ENCODE measurements at regions not wholly inside any gene's neighbourhood (a gene's known extent, or its start where the extent isn't known, plus 50 kb on each side); places are given as distances from the start of the nearest gene placed in this dataset.

DNA sequence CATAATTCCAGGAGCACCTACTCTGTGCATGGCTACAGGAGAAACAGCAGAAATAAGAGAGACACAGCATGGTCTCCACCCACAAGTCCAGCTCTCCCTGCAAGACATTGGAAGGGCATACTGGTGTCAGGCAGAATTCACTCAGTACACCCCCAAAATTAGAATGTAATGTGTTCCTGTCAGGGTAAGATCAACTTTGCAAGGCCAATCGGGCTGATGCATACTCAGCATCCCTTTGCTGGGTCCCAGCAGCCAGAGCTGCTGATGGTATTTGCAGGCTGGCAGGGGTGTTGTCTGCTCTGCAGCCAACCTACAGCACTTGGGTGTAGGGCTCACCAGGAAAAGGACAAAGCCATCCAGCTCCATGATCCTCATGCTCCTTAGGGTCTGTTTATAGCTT is 295.4 kb upstream of the STS start:
- H4K12ac ChIP-seq (ENCODE audit: low read depth, low read length): no peak overlapping the region
- H2BK5ac ChIP-seq (ENCODE audit: low read depth, low read length, poor library complexity): no peak overlapping the region
- WGBS (ENCODE audit: extremely low coverage, insufficient coverage, insufficient read length): no CpG with 5 or more reads among the region's 1 CpG
- H3K23ac ChIP-seq (ENCODE audit: low read length): no peak overlapping the region
- no peak overlapping the region for H3K14ac ChIP-seq (ENCODE audit: low read length)
- no peak overlapping the region for H4K8ac ChIP-seq (ENCODE audit: low read depth, low read length)
- H3K79me2 ChIP-seq (ENCODE audit: control insufficient read depth, insufficient read depth, low read length, poor library complexity): no peaks in the 10 kb centered on the region
- H3K27me3 ChIP-seq (ENCODE audit: insufficient read depth, low read length): no peaks in the 10 kb centered on the region
- peak overlapping the region; percentile 50 for H4K91ac ChIP-seq (ENCODE audit: low read depth, low read length)
- no peak overlapping the region for H3K27ac ChIP-seq (ENCODE audit: low read depth, low read length)
- no peak overlapping the region for H3K4me2 ChIP-seq (ENCODE audit: low read length)
- H2AK5ac ChIP-seq (ENCODE audit: low read length): peak overlapping the region; percentile 4
- no peak for DNase-seq
- H2AFZ ChIP-seq (ENCODE audit: insufficient read depth, low read length, poor library complexity): no peak overlapping the region
- no peak overlapping the region for H3K4ac ChIP-seq (ENCODE audit: low read depth, low read length)
- H3K4me3 ChIP-seq (ENCODE audit: low read depth, low read length): no peak overlapping the region
- no peaks in the 10 kb centered on the region for H3K36me3 ChIP-seq (ENCODE audit: control insufficient read depth in 1 of 2, insufficient read depth in 2 of 2, low read length in 2 of 2)
- H3K79me1 ChIP-seq (ENCODE audit: low read length): peaks cover 2% of the 10 kb centered on the region
- no peaks in the 10 kb centered on the region for H3K4me1 ChIP-seq (ENCODE audit: control insufficient read depth in 1 of 2, insufficient read depth in 2 of 2, low read length in 2 of 2)
- no peak overlapping the region for H3K9ac ChIP-seq (ENCODE audit: low read length)
- H2BK12ac ChIP-seq (ENCODE audit: low read length): peak overlapping the region; percentile 84
- no peaks in the 10 kb centered on the region for H3K9me3 ChIP-seq (ENCODE audit: insufficient read depth, low read depth, low read length)
- H3K18ac ChIP-seq (ENCODE audit: low read length): no peak overlapping the region
- H2BK120ac ChIP-seq (ENCODE audit: insufficient read depth, low read length, poor library complexity): peak overlapping the region; percentile 25

DNA sequence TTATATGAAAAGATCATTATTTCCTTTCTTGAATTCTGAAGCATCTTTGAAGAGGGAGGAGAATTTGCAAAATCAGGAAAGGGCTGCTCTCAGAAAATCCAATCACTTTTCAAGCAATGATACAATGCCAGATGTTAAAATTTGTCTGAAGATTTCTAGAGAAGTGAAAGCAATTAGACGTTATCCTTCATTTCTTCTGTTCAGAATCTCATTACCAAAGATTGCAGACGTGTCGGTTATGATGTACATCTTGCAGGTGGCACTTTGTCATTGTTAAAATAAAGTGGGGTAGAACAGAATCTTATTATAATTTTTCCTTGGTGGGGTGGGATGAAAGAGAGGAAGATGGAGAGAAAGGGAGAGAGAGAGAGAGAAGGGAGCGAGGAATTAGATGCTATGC is 296.4 kb upstream of the STS start:
- WGBS (ENCODE audit: extremely low coverage, insufficient coverage, insufficient read length): no CpG with 5 or more reads among the region's 4 CpGs

DNA sequence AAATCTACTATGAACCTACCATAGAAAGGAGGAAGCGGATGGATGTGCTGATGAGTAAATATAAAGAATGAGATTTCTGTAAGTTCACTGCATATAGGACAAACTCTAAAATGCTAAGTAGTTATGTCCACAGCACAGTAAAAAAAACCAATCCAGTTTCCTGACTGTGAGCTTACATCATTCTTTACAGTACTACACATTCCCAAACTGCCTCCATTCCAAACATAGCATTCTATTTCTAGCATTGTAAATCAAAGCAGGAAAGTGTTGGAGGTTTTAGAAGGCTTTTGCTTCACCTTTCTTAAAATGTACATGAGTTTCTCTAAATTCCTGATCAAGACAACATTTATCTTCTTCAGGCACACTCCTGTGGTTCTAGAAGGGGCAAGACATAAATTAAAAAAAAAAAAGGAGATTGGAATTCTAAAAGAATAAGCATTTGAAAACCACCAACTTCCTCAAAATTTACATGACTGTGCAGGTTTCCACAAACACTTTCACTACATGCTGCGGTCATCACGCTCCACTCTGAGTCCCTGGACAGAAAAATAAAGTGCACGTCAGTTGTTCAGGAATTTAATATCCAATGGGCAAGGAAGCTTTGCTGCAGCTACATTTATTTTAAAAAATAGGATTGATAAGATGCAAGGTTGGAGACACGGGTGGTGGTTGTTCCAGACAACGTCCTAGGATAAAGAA is 297.6 kb upstream of the STS start:
- H3K14ac ChIP-seq (ENCODE audit: low read length): no peak overlapping the region
- no peak overlapping the region for H3K4me3 ChIP-seq (ENCODE audit: low read depth, low read length)
- no peaks in the 10 kb centered on the region for H3K9me3 ChIP-seq (ENCODE audit: insufficient read depth, low read depth, low read length)
- DNase-seq: peak in 1 of 2 donors; percentile 56
- WGBS (ENCODE audit: extremely low coverage, insufficient coverage, insufficient read length): no CpG with 5 or more reads among the region's 6 CpGs
- H3K27ac ChIP-seq (ENCODE audit: low read depth, low read length): peak overlapping the region; percentile 71
- no peak overlapping the region for H2BK12ac ChIP-seq (ENCODE audit: low read length)
- peaks cover 2% of the 10 kb centered on the region for H3K79me1 ChIP-seq (ENCODE audit: low read length)
- H3K4me2 ChIP-seq (ENCODE audit: low read length): no peak overlapping the region
- H2AFZ ChIP-seq (ENCODE audit: insufficient read depth, low read length, poor library complexity): no peak overlapping the region
- H3K79me2 ChIP-seq (ENCODE audit: control insufficient read depth, insufficient read depth, low read length, poor library complexity): no peaks in the 10 kb centered on the region
- H3K27me3 ChIP-seq (ENCODE audit: insufficient read depth, low read length): no peaks in the 10 kb centered on the region
- H3K9ac ChIP-seq (ENCODE audit: low read length): no peak overlapping the region
- H3K36me3 ChIP-seq (ENCODE audit: control insufficient read depth in 1 of 2, insufficient read depth in 2 of 2, low read length in 2 of 2): no peaks in the 10 kb centered on the region
- no peak overlapping the region for H3K4ac ChIP-seq (ENCODE audit: low read depth, low read length)
- no peak overlapping the region for H2BK120ac ChIP-seq (ENCODE audit: insufficient read depth, low read length, poor library complexity)
- no peak overlapping the region for H3K18ac ChIP-seq (ENCODE audit: low read length)
- no peak overlapping the region for H4K8ac ChIP-seq (ENCODE audit: low read depth, low read length)
- no peak overlapping the region for H4K91ac ChIP-seq (ENCODE audit: low read depth, low read length)
- no peak overlapping the region for H2BK5ac ChIP-seq (ENCODE audit: low read depth, low read length, poor library complexity)
- H2AK5ac ChIP-seq (ENCODE audit: low read length): no peak overlapping the region
- H3K23ac ChIP-seq (ENCODE audit: low read length): no peak overlapping the region
- H4K12ac ChIP-seq (ENCODE audit: low read depth, low read length): no peak overlapping the region
- no peaks in the 10 kb centered on the region for H3K4me1 ChIP-seq (ENCODE audit: control insufficient read depth in 1 of 2, insufficient read depth in 2 of 2, low read length in 2 of 2)

More for the DNA sequence above, 296.4 kb upstream of the STS start:
- Histone ChIP-seq H3K79me1 (ENCODE audit: low read length) (peaks cover 2% of the 10 kb centered on the region), H3K14ac (ENCODE audit: low read length) (no peak overlapping the region), H3K27me3 (ENCODE audit: insufficient read depth, low read length) (no peaks in the 10 kb centered on the region), H3K9ac (ENCODE audit: low read length) (no peak overlapping the region), H2AFZ (ENCODE audit: insufficient read depth, low read length, poor library complexity) (no peak overlapping the region), H3K18ac (ENCODE audit: low read length) (no peak overlapping the region), H3K4me1 (ENCODE audit: control insufficient read depth in 1 of 2, insufficient read depth in 2 of 2, low read length in 2 of 2) (no peaks in the 10 kb centered on the region), H3K23ac (ENCODE audit: low read length) (no peak overlapping the region), H2BK120ac (ENCODE audit: insufficient read depth, low read length, poor library complexity) (no peak overlapping the region), H3K4me2 (ENCODE audit: low read length) (no peak overlapping the region), H3K27ac (ENCODE audit: low read depth, low read length) (no peak overlapping the region), H2BK12ac (ENCODE audit: low read length) (no peak overlapping the region), H2AK5ac (ENCODE audit: low read length) (no peak overlapping the region), H3K9me3 (ENCODE audit: insufficient read depth, low read depth, low read length) (no peaks in the 10 kb centered on the region), H3K79me2 (ENCODE audit: control insufficient read depth, insufficient read depth, low read length, poor library complexity) (no peaks in the 10 kb centered on the region), H2BK5ac (ENCODE audit: low read depth, low read length, poor library complexity) (no peak overlapping the region), H3K4ac (ENCODE audit: low read depth, low read length) (no peak overlapping the region), H4K8ac (ENCODE audit: low read depth, low read length) (no peak overlapping the region), H4K12ac (ENCODE audit: low read depth, low read length) (no peak overlapping the region), H4K91ac (ENCODE audit: low read depth, low read length) (no peak overlapping the region), H3K36me3 (ENCODE audit: control insufficient read depth in 1 of 2, insufficient read depth in 2 of 2, low read length in 2 of 2) (no peaks in the 10 kb centered on the region), H3K4me3 (ENCODE audit: low read depth, low read length) (no peak overlapping the region)
- no peak for DNase-seq

DNA sequence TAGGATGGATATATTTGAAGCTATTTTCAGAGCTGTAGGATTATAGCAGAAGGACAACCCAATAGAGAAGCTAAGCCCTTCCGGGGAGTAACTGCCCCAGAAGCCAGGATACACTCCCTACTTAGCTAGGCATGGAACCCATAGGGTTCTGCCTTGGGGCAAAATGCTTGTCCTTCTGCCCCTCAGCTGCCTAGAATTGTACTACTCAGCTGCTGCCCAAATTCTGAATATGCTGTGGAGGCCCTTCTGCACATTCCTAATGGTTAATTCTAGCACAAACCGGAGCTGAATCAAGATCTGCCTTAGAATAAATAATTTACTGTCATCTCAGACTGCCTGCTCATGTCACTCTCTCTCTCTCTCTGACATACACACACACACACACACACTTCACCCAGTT is 297.7 kb upstream of the VCX3A start:
- Histone ChIP-seq H3K4me3 (ENCODE audit: low read depth, low read length) (no peak overlapping the region), H3K27ac (ENCODE audit: low read depth, low read length) (no peak overlapping the region), H3K9me3 (ENCODE audit: insufficient read depth, low read depth, low read length) (no peaks in the 10 kb centered on the region), H2AK5ac (ENCODE audit: low read length) (no peak overlapping the region), H2BK5ac (ENCODE audit: low read depth, low read length, poor library complexity) (no peak overlapping the region), H3K4me2 (ENCODE audit: low read length) (no peak overlapping the region), H4K8ac (ENCODE audit: low read depth, low read length) (no peak overlapping the region), H2BK12ac (ENCODE audit: low read length) (no peak overlapping the region), H3K4me1 (ENCODE audit: control insufficient read depth in 1 of 2, insufficient read depth in 2 of 2, low read length in 2 of 2) (no peaks in the 10 kb centered on the region), H3K79me1 (ENCODE audit: low read length) (no peaks in the 10 kb centered on the region), H3K4ac (ENCODE audit: low read depth, low read length) (no peak overlapping the region), H2BK120ac (ENCODE audit: insufficient read depth, low read length, poor library complexity) (no peak overlapping the region), H3K14ac (ENCODE audit: low read length) (no peak overlapping the region), H3K23ac (ENCODE audit: low read length) (no peak overlapping the region), H3K79me2 (ENCODE audit: control insufficient read depth, insufficient read depth, low read length, poor library complexity) (no peaks in the 10 kb centered on the region), H2AFZ (ENCODE audit: insufficient read depth, low read length, poor library complexity) (no peak overlapping the region), H4K91ac (ENCODE audit: low read depth, low read length) (no peak overlapping the region), H3K9ac (ENCODE audit: low read length) (no peak overlapping the region), H4K12ac (ENCODE audit: low read depth, low read length) (no peak overlapping the region), H3K27me3 (ENCODE audit: insufficient read depth, low read length) (no peaks in the 10 kb centered on the region), H3K36me3 (ENCODE audit: control insufficient read depth in 1 of 2, insufficient read depth in 2 of 2, low read length in 2 of 2) (no peaks in the 10 kb centered on the region), H3K18ac (ENCODE audit: low read length) (no peak overlapping the region)
- DNase-seq: no peak
- WGBS (ENCODE audit: extremely low coverage, insufficient coverage, insufficient read length): no CpG with 5 or more reads among the region's 2 CpGs
